HCT116 (cell line): ENCODE measurements at regions not wholly inside any gene's neighbourhood (a gene's known extent, or its start where the extent isn't known, plus 50 kb on each side); places are given as distances from the start of the nearest gene placed in this dataset.

Experiments used
- ATAC-seq: fragments of 200-7000 bp; cut with Tn5 transposase; 2 replicates; pipeline ENCODE4 v1.9.1; 2020; ENCODE audit warnings: mild to moderate bottlenecking, moderate library complexity
- BruUV-seq: library from RNA; stranded (reverse); fragments of 400-500 nt; replicated peaks from 2 replicates; lab custom pipeline; 2021; lab: Mats Ljungman, UMichigan
- CTCF ChIA-PET: fragments of 300-600 bp; sonication (Branson Sonifier 250); formaldehyde crosslinking; loops from one replicate; lab custom pipeline; 2021; ENCODE audit warnings: antibody characterized with exemption; lab: Charles Lee
- POLR2A ChIA-PET: fragments of 300-600, 350-600 bp; sonication (Branson Sonifier 250); formaldehyde crosslinking; loops from one replicate; lab custom pipeline; 2021; ENCODE audit warnings: antibody characterized with exemption; lab: Charles Lee
- RAD21 ChIA-PET, 2 experiments: fragments of 300-600 bp; sonication (Branson Sonifier 250); formaldehyde crosslinking; loops; one replicate each; lab custom pipeline; 2023; ENCODE audit warnings: low total read pairs in 2 of 2; ENCODE audit not compliant: uncharacterized antibody in 2 of 2, unreplicated experiment in 2 of 2, low non-redundant PET in 1 of 2; lab: Charles Lee
- DNase-seq: peaks from one replicate; pipeline ENCODE4 v3.0.0-alpha.2; 2010; ENCODE audit warnings: low read depth, low spot score
- H2AFZ ChIP-seq: fragments of 200-600 bp; shearing (Covaris generic), sonication (generic); 2 replicates; pipeline ENCODE4 v1.6.1; 2017; ENCODE audit warnings: low read depth, mixed run types, mixed read lengths, antibody characterized with exemption, low read length; ENCODE audit not compliant: poor library complexity, severe bottlenecking
- H3K27ac ChIP-seq: 2 replicates; pipeline ENCODE4 v1.5.1; 2012; ENCODE audit warnings: low read depth, low read length
- H3K27me3 ChIP-seq: fragments of 200-600 bp; sonication (generic); 2 replicates; pipeline ENCODE4 v1.6.1; 2016; ENCODE audit warnings: mixed run types, low read length, mixed read lengths; ENCODE audit not compliant: insufficient read depth
- H3K36me3 ChIP-seq, 2 experiments: fragments of 200-500 bp in 1 of 2; fragments of 200-600 bp in 1 of 2; sonication (Bioruptor generic) in 1 of 2; sonication (generic) in 1 of 2; 2 replicates each; pipeline versions ENCODE4 v1.5.1 to v1.6.1; 2014 to 2016; ENCODE audit warnings: low read length in 2 of 2, inconsistent platforms in 1 of 2, mixed read lengths in 1 of 2, mixed run types in 1 of 2; ENCODE audit not compliant: insufficient read depth in 2 of 2, control insufficient read depth in 1 of 2
- H3K4me1 ChIP-seq, 2 experiments: fragments of 200-600 bp in 1 of 2; sonication (generic) in 1 of 2; 2 replicates each; pipeline versions ENCODE4 v1.5.1 to v1.6.1; 2012 to 2017; ENCODE audit warnings: low read length in 2 of 2, inconsistent platforms in 1 of 2, mild to moderate bottlenecking in 1 of 2, mixed read lengths in 1 of 2, mixed run types in 1 of 2, moderate library complexity in 1 of 2; ENCODE audit not compliant: insufficient read depth in 2 of 2, control insufficient read depth in 1 of 2
- H3K4me2 ChIP-seq: fragments of 200-600 bp; sonication (generic); 2 replicates; pipeline ENCODE4 v1.6.1; 2017; ENCODE audit warnings: mixed run types, low read length, mixed read lengths
- H3K4me3 ChIP-seq, 2 experiments: fragments of 200-600 bp in 1 of 2; sonication (generic) in 1 of 2; replicated peaks in 1 of 2; 2 replicates each; pipeline ENCODE4 v1.5.1; 2011 to 2016; ENCODE audit warnings: low read length in 2 of 2, control low read depth in 1 of 2, low read depth in 1 of 2, mild to moderate bottlenecking in 1 of 2, mixed read lengths in 1 of 2, mixed run types in 1 of 2
- H3K79me2 ChIP-seq: fragments of 200-600 bp; sonication (generic); 2 replicates; pipeline ENCODE4 v1.6.1; 2017; ENCODE audit warnings: mild to moderate bottlenecking, mixed run types, low read length, moderate library complexity, mixed read lengths; ENCODE audit not compliant: insufficient read depth
- H3K9ac ChIP-seq: fragments of 200-600 bp; sonication (generic); 2 replicates; pipeline ENCODE4 v1.6.1; 2016; ENCODE audit warnings: low read length, mixed read lengths
- H3K9me2 ChIP-seq: fragments of 200-600 bp; sonication (generic), shearing (Covaris generic); 2 replicates; pipeline ENCODE4 v1.6.1; 2017; ENCODE audit warnings: mixed run types, mild to moderate bottlenecking, moderate library complexity; ENCODE audit not compliant: insufficient read depth
- H3K9me3 ChIP-seq, 2 experiments: fragments of 200-500 bp in 1 of 2; fragments of 200-600 bp in 1 of 2; sonication (Bioruptor generic) in 1 of 2; sonication (generic) in 1 of 2; 2 replicates each; pipeline ENCODE4 v1.6.1; 2014 to 2017; ENCODE audit warnings: low read length in 2 of 2, mixed read lengths in 2 of 2, inconsistent platforms in 1 of 2, low read depth in 1 of 2, mild to moderate bottlenecking in 1 of 2, mixed run types in 1 of 2, moderate library complexity in 1 of 2; ENCODE audit not compliant: control insufficient read depth in 1 of 2, insufficient read depth in 1 of 2
- H4K20me1 ChIP-seq: fragments of 200-600 bp; sonication (generic), shearing (Covaris generic); 2 replicates; pipeline ENCODE4 v1.6.1; 2017; ENCODE audit warnings: mixed run types, mild to moderate bottlenecking, moderate library complexity; ENCODE audit not compliant: insufficient read depth
- CBX3 ChIP-seq: IDR thresholded peaks from 2 replicates; pipeline ENCODE4 v1.6.1; 2012; ENCODE audit warnings: low read depth
- CEBPB ChIP-seq: IDR thresholded peaks from 2 replicates; pipeline ENCODE4 v1.6.1; 2012; ENCODE audit warnings: low read depth
- ELF1 ChIP-seq: IDR thresholded peaks from 2 replicates; pipeline ENCODE4 v1.6.1; 2012; ENCODE audit warnings: low read depth, borderline replicate concordance
- EZH2 ChIP-seq: fragments of 200-600 bp; sonication (generic); IDR thresholded peaks from 2 replicates; pipeline ENCODE4 v1.6.1; 2017; ENCODE audit warnings: antibody characterized with exemption, mixed run types
- EZH2phosphoT487 ChIP-seq: fragments of 200-600 bp; IDR thresholded peaks from 2 replicates; pipeline ENCODE4 v1.6.1; 2018; ENCODE audit warnings: antibody characterized with exemption, borderline replicate concordance
- FOSL1 ChIP-seq: IDR thresholded peaks from 2 replicates; pipeline ENCODE4 v1.6.1; 2012; ENCODE audit warnings: low read depth
- POLR2A ChIP-seq: IDR thresholded peaks from 2 replicates; pipeline ENCODE4 v1.7.0; 2011; ENCODE audit warnings: borderline replicate concordance; ENCODE audit not compliant: insufficient read depth, insufficient read length; ENCODE audit errors: extremely low read depth
- POLR2AphosphoS5 ChIP-seq: IDR thresholded peaks from 2 replicates; pipeline ENCODE4 v1.6.1; 2011; ENCODE audit warnings: mild to moderate bottlenecking, low read depth, low read length, moderate library complexity
- RAD21 ChIP-seq: IDR thresholded peaks from 2 replicates; pipeline ENCODE4 v1.6.1; 2012; ENCODE audit warnings: low read depth, mild to moderate bottlenecking
- SIN3A ChIP-seq: IDR thresholded peaks from 2 replicates; pipeline ENCODE4 v1.6.1; 2012; ENCODE audit warnings: low read depth
- SP1 ChIP-seq: IDR thresholded peaks from 2 replicates; pipeline ENCODE4 v1.6.1; 2012; ENCODE audit warnings: low read depth
- SRF ChIP-seq: IDR thresholded peaks from 2 replicates; pipeline ENCODE4 v1.6.1; 2012; ENCODE audit warnings: low read depth
- TCF7L2 ChIP-seq: IDR thresholded peaks from 2 replicates; pipeline ENCODE4 v1.7.0; 2011; ENCODE audit warnings: borderline replicate concordance, inconsistent platforms; ENCODE audit not compliant: insufficient read depth, insufficient read length; ENCODE audit errors: extremely low read depth
- YY1 ChIP-seq: IDR thresholded peaks from 2 replicates; pipeline ENCODE4 v1.6.1; 2011; ENCODE audit warnings: low read length, low read depth, moderate library complexity, mild to moderate bottlenecking; ENCODE audit not compliant: insufficient replicate concordance; ENCODE audit errors: extremely low read depth
- ZFX ChIP-seq: fragments of 450-650 bp; IDR thresholded peaks from 2 replicates; pipeline ENCODE4 v1.6.1; 2017
- ZNF274 ChIP-seq: fragments of 200-500 bp; sonication (Bioruptor generic); IDR thresholded peaks from 2 replicates; pipeline ENCODE4 v1.6.1; 2014; ENCODE audit warnings: mild to moderate bottlenecking, low read depth, low read length, inconsistent platforms
- intact Hi-C: fragments of 100-400 bp; cut with micrococcal nuclease; formaldehyde crosslinking; loops from 2 replicates; pipeline ENCODE4 v1.10.0; 2022
- TF ChIP-seq, protein P1 (sequence below), 3 experiments: fragments of 200-600 bp in 1 of 3; sonication (generic) in 1 of 3; IDR thresholded peaks in 2 of 3; conservative IDR thresholded peaks in 1 of 3; 2 replicates each; pipeline ENCODE4 v1.5.1; 2012 to 2017; ENCODE audit warnings: low read depth in 2 of 3, low read length in 2 of 3, antibody characterized with exemption in 1 of 3, borderline replicate concordance in 1 of 3, control low read depth in 1 of 3, mild to moderate bottlenecking in 1 of 3, mixed read lengths in 1 of 3, mixed run types in 1 of 3, moderate library complexity in 1 of 3; ENCODE audit not compliant: insufficient read depth in 1 of 3
- TF ChIP-seq, protein P2 (sequence below): IDR thresholded peaks from 2 replicates; pipeline ENCODE4 v1.6.1; 2012; ENCODE audit warnings: low read depth
- TF ChIP-seq, protein P3 (sequence below): IDR thresholded peaks from 2 replicates; pipeline ENCODE4 v1.6.1; 2011; ENCODE audit warnings: mild to moderate bottlenecking, low read length, moderate library complexity; ENCODE audit not compliant: insufficient replicate concordance; ENCODE audit errors: extremely low read depth
- TF ChIP-seq, protein P4 (sequence below): IDR thresholded peaks from 2 replicates; pipeline ENCODE4 v1.6.1; 2012

DNA sequence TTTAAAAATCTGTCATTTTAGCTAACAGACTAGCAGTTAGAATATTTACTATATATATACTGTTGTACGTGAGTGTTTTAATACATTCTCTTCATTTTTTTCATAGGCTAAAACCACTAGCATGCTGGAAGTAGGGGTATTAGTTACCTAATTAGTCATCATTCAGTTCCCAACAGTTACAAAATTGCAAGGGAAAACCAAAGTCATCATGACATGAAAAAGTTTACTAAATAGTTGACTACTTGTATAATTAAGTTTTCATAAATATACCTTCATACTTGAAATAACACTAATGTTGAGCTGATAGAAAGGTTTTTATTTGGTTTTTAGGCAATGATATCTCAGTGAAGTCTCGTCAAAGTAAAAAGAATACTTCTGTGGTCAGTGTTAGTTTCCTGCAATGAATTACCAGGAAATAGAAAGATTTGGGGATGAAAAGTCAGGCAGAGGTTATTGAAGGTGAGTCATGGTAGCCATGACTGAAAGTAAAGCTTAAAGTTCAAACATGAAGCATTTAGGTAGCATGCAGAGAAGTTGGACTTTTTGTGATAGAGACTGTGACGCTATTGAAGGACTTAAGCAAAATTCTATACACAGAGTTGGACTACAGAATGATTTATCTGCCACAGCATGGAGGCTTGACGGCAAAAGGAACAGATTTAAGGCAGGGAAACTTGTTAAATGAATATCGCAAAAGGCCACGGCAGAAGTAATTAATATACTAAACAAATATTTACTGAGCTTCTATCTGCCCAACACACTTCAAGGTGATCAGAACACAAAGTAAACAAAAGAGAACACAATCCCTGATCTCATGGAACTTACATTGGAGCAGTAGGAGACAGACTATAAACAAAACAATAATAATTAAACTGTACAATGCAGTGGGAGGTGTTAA lies 828.1 kb upstream of the FAT3 start:
- H2AFZ ChIP-seq = no peak overlapping the region
- no peaks in the 10 kb centered on the region for H3K4me1 ChIP-seq
- no peak for DNase-seq

More for the DNA sequence above, 828.1 kb upstream of the FAT3 start:
- no peak overlapping the region for H3K4me2 ChIP-seq
- H3K9me3 ChIP-seq = peaks cover 7 to 9% of the 10 kb centered on the region in 2 experiments; a peak in 2 of 4 replicates
- H3K27ac ChIP-seq = no peak overlapping the region
- H3K9me2 ChIP-seq = no peaks in the 10 kb centered on the region
- no peaks in the 10 kb centered on the region for H3K27me3 ChIP-seq
- CTCF ChIA-PET = no interaction called here
- no peaks in the 10 kb centered on the region for H3K36me3 ChIP-seq
- intact Hi-C loops = no loop called here
- POLR2A ChIA-PET = no interaction called here
- no peak overlapping the region for H3K4me3 ChIP-seq
- no peak overlapping the region for H3K9ac ChIP-seq
- ATAC-seq = no peak
- BruUV-seq = no TSS peak
- TF ChIP-seq, protein P1, sequence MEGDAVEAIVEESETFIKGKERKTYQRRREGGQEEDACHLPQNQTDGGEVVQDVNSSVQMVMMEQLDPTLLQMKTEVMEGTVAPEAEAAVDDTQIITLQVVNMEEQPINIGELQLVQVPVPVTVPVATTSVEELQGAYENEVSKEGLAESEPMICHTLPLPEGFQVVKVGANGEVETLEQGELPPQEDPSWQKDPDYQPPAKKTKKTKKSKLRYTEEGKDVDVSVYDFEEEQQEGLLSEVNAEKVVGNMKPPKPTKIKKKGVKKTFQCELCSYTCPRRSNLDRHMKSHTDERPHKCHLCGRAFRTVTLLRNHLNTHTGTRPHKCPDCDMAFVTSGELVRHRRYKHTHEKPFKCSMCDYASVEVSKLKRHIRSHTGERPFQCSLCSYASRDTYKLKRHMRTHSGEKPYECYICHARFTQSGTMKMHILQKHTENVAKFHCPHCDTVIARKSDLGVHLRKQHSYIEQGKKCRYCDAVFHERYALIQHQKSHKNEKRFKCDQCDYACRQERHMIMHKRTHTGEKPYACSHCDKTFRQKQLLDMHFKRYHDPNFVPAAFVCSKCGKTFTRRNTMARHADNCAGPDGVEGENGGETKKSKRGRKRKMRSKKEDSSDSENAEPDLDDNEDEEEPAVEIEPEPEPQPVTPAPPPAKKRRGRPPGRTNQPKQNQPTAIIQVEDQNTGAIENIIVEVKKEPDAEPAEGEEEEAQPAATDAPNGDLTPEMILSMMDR (IDR thresholded peaks at IDR 0.05 in 2 of 3, conservative IDR thresholded peaks at IDR 0.05 in 1 of 3; ENCODE audit: borderline replicate concordance in 1 of 3, insufficient read depth in 1 of 3, low read depth in 2 of 3, low read length in 2 of 3) = no peak
- TF ChIP-seq CBX3 = no peak
- TF ChIP-seq, protein P2, sequence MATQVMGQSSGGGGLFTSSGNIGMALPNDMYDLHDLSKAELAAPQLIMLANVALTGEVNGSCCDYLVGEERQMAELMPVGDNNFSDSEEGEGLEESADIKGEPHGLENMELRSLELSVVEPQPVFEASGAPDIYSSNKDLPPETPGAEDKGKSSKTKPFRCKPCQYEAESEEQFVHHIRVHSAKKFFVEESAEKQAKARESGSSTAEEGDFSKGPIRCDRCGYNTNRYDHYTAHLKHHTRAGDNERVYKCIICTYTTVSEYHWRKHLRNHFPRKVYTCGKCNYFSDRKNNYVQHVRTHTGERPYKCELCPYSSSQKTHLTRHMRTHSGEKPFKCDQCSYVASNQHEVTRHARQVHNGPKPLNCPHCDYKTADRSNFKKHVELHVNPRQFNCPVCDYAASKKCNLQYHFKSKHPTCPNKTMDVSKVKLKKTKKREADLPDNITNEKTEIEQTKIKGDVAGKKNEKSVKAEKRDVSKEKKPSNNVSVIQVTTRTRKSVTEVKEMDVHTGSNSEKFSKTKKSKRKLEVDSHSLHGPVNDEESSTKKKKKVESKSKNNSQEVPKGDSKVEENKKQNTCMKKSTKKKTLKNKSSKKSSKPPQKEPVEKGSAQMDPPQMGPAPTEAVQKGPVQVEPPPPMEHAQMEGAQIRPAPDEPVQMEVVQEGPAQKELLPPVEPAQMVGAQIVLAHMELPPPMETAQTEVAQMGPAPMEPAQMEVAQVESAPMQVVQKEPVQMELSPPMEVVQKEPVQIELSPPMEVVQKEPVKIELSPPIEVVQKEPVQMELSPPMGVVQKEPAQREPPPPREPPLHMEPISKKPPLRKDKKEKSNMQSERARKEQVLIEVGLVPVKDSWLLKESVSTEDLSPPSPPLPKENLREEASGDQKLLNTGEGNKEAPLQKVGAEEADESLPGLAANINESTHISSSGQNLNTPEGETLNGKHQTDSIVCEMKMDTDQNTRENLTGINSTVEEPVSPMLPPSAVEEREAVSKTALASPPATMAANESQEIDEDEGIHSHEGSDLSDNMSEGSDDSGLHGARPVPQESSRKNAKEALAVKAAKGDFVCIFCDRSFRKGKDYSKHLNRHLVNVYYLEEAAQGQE = no peak
- no peak for TF ChIP-seq FOSL1
- TF ChIP-seq POLR2AphosphoS5 = no peak
- no peak for TF ChIP-seq ZFX
- TF ChIP-seq, protein P3, sequence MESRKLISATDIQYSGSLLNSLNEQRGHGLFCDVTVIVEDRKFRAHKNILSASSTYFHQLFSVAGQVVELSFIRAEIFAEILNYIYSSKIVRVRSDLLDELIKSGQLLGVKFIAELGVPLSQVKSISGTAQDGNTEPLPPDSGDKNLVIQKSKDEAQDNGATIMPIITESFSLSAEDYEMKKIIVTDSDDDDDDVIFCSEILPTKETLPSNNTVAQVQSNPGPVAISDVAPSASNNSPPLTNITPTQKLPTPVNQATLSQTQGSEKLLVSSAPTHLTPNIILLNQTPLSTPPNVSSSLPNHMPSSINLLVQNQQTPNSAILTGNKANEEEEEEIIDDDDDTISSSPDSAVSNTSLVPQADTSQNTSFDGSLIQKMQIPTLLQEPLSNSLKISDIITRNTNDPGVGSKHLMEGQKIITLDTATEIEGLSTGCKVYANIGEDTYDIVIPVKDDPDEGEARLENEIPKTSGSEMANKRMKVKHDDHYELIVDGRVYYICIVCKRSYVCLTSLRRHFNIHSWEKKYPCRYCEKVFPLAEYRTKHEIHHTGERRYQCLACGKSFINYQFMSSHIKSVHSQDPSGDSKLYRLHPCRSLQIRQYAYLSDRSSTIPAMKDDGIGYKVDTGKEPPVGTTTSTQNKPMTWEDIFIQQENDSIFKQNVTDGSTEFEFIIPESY = no peak
- no peak for TF ChIP-seq SP1
- TF ChIP-seq EZH2 = no peak
- TF ChIP-seq POLR2A = no peak
- no peak for TF ChIP-seq RAD21
- TF ChIP-seq SRF = no peak
- no peak for TF ChIP-seq EZH2phosphoT487
- TF ChIP-seq, protein P4, sequence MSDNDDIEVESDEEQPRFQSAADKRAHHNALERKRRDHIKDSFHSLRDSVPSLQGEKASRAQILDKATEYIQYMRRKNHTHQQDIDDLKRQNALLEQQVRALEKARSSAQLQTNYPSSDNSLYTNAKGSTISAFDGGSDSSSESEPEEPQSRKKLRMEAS = no peak
- no peak for TF ChIP-seq SIN3A
- TF ChIP-seq ZNF274 = no peak
- TF ChIP-seq CEBPB = no peak
- TF ChIP-seq TCF7L2 = no peak
- TF ChIP-seq ELF1 = no peak
- no peak for TF ChIP-seq YY1
- RAD21 ChIA-PET = no interaction called here
- no peaks in the 10 kb centered on the region for H4K20me1 ChIP-seq
- H3K79me2 ChIP-seq = no peaks in the 10 kb centered on the region
